HTR-8/SVneo (cell line): ENCODE measurements at regions not wholly inside any gene's neighbourhood (a gene's known extent, or its start where the extent isn't known, plus 50 kb on each side); places are given as distances from the start of the nearest gene placed in this dataset.

ENCODE experiments used
- DNase-seq: peaks from one replicate; pipeline ENCODE4 v3.0.0; 2011; ENCODE audit warnings: low spot score, mixed read lengths; ENCODE audit not compliant: insufficient read length
- FAIRE-seq: peaks from 2 replicates; lab custom pipeline; 2011; peaks lifted over from hg19 to GRCh38; lab: Jason Lieb, UNC

GRCh38 chr1:106717591-106717990 is 338.9 kb upstream of the PRMT6 start:
- no peak for FAIRE-seq
- no peak for DNase-seq

- FAIRE-seq = no peak
- DNase-seq = no peak
These were observed 334.7 kb upstream of the PRMT6 start for GRCh38 chr1:106721790-106722189.

- FAIRE-seq = no peak
- DNase-seq = no peak
These were observed 334.0 kb upstream of the PRMT6 start for GRCh38 chr1:106722466-106722865.

GRCh38 chr1:106727171-106727570 is 329.3 kb upstream of the PRMT6 start:
- FAIRE-seq (no peak), DNase-seq (no peak)

- FAIRE-seq (no peak), DNase-seq (no peak)
These were observed 309.9 kb upstream of the PRMT6 start for GRCh38 chr1:106746448-106747085.

GRCh38 chr1:106747232-106747631 is 309.2 kb upstream of the PRMT6 start:
- no peak for FAIRE-seq
- no peak for DNase-seq

- DNase-seq (no peak), FAIRE-seq (no peak)
These were observed 308.7 kb upstream of the PRMT6 start for GRCh38 chr1:106747791-106748190.

GRCh38 chr1:106748606-106749005 is 307.9 kb upstream of the PRMT6 start:
- no peak for DNase-seq
- no peak for FAIRE-seq

- no peak for DNase-seq
- no peak for FAIRE-seq
These were observed 307.0 kb upstream of the PRMT6 start for GRCh38 chr1:106749491-106749890.

GRCh38 chr1:106749906-106750305 is 306.6 kb upstream of the PRMT6 start:
- FAIRE-seq (no peak), DNase-seq (no peak)

GRCh38 chr1:106751002-106751401 is 305.5 kb upstream of the PRMT6 start:
- DNase-seq = no peak
- FAIRE-seq = no peak

GRCh38 chr1:106753066-106753465 is 303.4 kb upstream of the PRMT6 start:
- FAIRE-seq = no peak
- no peak for DNase-seq

- FAIRE-seq (no peak), DNase-seq (no peak)
These were observed 301.5 kb upstream of the PRMT6 start for GRCh38 chr1:106754957-106755356.

GRCh38 chr1:106755682-106756406 is 300.6 kb upstream of the PRMT6 start:
- DNase-seq (no peak), FAIRE-seq (no peak)

- DNase-seq (no peak), FAIRE-seq (no peak)
These were observed 299.7 kb upstream of the PRMT6 start for GRCh38 chr1:106756752-106757151.

GRCh38 chr1:106768077-106768476 is 288.4 kb upstream of the PRMT6 start:
- FAIRE-seq = no peak
- DNase-seq = no peak

GRCh38 chr1:106768501-106768900 is 288.0 kb upstream of the PRMT6 start:
- no peak for DNase-seq
- no peak for FAIRE-seq

GRCh38 chr1:106773206-106773605 is 283.3 kb upstream of the PRMT6 start:
- FAIRE-seq = no peak
- DNase-seq = no peak

- DNase-seq (no peak), FAIRE-seq (no peak)
These were observed 276.4 kb upstream of the PRMT6 start for GRCh38 chr1:106780066-106780465.

- FAIRE-seq (no peak), DNase-seq (no peak)
These were observed 275.5 kb upstream of the PRMT6 start for GRCh38 chr1:106780806-106781569.

GRCh38 chr1:106785176-106785575 is 271.3 kb upstream of the PRMT6 start:
- FAIRE-seq (no peak), DNase-seq (no peak)
